ENCODE measurements at regions not wholly inside any gene's neighbourhood (a gene's known extent, or its start where the extent isn't known, plus 50 kb on each side); places are given as distances from the start of the nearest gene placed in this dataset.

DNA sequence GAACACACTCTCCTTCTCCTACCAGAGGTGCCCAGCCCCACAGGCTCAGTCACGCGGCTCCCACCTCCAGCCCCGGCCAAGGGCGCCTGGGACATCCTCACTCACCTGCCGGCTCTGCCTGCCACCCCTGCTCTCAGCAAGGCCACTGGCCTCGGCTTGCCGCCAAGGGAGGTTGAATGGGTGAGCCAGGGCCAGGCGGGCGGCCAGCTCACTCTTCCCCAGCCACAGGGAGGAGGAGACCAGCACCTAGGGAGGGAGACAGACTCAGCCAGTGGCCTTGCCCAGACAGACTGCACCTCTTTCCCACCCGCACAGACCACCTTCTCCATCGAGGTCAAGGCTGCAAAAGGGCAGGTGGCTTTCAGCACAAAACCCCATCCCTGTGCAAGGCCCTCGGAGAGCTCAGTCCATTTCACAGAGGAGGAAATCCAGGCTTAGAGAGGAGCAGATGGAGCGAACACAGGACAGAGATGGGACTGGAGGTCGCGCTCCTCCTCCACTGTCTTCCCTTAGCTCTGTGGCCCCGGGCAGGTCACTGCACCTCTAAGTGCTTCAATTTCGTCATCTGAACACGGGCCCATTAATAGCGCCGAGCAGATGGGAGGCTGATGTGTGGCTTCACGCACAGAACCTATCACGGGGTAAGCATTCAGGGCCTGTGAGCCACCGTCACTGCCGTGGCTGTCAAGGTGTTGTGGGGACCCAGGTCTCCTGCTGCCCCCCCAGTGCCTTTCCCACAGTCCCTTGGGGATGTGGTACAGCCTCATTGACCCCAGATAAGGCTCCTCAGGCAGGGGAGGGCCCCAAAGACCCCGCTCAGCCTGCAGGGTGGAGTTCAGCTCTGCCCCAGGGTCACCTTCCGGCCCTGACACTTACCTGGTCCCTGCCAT is 56.1 kb downstream of the RMI2 start:
- DNase-seq (ENCODE audit: low spot score) = no peak

DNA sequence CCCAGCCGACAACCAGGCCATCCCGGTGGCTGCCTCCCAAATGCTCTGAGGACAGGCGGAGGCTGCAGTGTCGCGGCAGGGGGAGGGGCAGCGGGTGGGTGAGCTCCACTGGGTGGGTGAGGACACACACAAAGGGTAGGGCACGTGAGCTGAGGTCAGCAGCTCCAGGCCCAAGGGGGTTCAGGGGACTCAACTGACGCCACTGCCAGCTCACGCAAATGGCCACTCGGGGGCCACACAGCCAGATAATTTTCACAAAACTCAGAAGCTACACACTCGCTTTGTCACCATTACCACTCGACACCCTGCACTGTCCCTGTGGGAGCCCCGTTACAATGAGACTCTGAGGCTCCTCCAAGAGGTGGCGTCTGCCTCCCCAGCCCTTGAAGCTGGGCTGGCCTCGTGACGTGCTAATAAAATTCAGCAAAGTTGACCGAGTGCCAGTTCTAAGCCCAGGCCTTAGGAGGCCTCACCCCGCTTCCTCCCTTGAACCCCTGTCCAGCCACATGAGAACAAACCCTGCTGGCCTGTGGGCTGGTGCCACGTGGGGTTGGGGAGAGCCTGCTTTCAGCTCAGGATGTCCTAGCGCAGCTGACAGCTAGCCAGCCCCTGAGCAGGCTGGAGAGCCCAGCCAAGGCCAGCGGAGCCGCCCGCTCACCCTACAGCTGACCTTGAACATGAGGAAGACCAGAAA is 56.9 kb downstream of the RMI2 start:
- no peak for DNase-seq (ENCODE audit: low spot score)

DNA sequence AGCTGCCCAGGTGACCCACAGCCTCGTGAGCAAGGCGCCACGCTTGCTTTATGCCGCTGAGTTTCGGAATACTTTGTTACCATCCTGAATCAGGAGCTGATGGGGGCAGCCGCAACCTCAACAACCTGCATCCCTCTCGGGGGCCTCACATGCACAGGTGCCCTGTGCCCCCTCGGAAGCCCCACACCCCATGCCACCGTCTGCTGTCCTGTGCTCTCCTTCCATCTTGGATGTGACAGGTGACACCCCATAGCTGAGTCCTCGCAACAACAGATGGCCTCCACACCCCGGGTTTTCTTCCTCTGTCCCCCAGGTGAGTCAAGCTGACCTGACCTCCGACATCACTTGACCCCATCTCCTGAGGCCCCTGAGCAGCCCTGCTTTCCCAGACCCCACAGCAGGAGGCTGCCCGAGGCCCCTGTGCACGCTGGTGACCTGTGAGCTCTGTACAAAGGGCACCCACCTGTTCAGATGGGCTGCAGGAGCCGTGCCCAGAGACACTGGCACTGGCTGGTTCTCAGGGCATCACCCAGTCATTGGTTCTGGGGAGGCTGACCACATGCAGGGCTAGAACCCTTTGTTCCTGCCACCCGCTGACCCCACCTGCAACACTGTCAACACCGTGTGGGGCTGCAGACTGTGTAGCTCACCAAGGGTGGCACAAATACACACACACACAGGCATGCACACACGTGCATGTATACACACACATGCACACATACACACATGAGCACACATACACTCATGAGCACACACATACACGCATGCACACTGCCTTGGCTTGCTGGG is 57.7 kb downstream of the RMI2 start:
- DNase-seq (ENCODE audit: low spot score) = no peak

DNA sequence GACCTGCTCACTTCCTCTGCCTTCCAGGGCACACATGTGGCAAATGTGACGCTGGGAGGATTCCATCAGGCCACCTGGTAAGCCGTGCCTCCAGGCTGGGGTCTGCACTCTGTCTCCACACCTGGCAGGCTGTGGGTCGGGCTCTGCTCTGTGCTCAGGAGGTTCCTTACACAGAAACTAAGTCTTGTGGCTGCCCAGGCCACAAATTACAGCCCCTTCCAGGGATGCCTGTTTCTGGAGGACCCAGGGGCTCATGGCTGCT is 58.2 kb downstream of the RMI2 start:
- no peak for DNase-seq (ENCODE audit: low spot score)

DNA sequence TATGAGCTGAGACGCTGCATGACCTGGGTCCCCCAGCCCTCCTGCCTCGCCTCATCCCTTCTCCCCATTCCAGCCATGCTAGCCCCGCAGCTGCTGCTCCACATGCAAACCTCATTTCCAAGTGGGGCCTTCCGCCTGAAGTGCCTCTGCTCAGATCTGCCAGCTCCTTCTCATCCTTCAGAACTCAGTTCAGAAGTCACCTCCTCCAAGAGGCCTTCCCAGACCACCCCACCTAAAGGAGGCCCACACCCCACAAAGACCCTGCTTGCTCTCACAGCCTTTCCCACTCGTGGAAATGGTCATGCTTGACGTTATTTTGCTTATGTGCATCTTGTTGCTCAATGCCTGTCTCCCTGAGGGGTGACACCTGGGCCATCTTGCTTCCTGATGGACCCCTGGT is 58.7 kb downstream of the RMI2 start:
- no peak for DNase-seq (ENCODE audit: low spot score)

DNA sequence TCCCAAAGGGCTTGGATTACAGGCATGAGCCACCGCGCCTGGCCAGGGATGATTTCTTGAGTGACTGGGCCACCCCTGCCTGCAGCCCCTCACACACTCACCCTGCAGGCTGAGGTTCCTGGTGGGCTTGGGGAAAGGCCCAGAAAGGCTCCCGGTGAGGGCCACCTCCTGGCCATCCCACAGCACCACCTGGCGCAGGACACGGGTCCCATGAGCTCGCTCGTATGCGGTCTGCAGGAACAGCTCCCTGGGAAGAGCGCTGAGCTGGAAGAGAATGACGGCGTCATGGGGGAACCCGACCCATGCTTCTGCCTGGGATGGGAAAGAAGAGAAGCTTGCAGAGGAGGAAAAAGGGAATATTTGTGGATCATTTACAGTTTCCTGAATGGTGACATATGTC is 59.3 kb downstream of the RMI2 start:
- DNase-seq (ENCODE audit: low spot score) = no peak

DNA sequence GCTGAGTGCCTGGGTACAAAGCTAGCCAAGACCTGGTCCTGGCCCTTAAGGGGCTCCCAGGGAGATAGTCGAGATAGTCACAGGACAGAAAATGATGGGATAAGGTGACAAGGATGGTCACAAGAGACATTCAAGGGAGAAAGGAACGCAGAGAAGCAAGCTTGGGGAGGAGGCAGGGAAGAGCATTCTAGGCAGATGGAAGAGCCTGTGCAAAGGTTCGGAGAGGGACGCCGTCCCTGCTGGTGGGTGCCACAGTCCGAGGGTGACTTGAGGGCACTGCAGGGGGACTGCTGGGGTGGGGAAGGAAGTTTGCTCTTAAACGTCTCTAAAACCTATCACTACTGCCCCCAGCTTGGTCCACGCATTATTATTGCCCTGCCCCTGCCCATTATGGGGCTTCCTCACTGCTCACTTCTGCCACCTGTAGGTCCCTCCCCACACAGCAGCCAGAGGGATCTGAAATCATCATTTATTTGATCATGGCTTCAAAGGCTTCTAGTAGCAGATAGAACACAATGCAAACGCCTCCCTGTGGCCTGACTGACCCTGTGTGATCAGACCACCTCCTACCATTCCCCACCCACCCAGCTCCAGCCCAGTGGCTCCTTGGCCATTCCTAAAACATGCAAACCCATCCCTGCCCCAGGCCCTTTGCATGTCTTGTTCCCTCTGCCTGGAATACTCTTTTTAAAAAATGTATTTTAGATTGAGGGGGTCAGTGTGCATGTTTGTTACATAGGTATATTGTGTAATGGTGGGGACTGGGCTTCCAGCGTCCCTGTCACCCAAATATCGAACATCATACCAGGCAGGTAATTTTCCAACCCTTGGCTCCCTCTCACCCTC is 60.3 kb downstream of the RMI2 start:
- DNase-seq (ENCODE audit: low spot score) = peak; percentile 20

DNA sequence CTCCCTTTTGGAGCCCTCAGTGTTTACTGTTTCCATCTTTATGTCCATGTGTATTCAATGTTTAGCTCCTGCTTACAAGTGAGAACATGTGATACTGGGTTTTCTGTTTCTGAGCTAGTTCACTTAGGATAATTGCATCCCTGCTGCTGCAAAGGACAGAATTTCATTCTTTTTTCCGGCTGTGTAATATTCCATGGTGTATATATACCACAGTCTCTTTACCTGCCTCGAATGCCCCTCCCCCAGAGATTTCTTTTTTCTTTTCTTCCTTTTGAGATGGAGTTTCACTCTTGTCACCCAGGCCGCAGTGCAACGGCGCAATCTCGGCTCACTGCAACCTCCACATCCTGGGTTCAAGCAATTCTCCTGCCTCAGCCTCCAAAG is 60.9 kb downstream of the RMI2 start:
- no peak for DNase-seq (ENCODE audit: low spot score)

DNA sequence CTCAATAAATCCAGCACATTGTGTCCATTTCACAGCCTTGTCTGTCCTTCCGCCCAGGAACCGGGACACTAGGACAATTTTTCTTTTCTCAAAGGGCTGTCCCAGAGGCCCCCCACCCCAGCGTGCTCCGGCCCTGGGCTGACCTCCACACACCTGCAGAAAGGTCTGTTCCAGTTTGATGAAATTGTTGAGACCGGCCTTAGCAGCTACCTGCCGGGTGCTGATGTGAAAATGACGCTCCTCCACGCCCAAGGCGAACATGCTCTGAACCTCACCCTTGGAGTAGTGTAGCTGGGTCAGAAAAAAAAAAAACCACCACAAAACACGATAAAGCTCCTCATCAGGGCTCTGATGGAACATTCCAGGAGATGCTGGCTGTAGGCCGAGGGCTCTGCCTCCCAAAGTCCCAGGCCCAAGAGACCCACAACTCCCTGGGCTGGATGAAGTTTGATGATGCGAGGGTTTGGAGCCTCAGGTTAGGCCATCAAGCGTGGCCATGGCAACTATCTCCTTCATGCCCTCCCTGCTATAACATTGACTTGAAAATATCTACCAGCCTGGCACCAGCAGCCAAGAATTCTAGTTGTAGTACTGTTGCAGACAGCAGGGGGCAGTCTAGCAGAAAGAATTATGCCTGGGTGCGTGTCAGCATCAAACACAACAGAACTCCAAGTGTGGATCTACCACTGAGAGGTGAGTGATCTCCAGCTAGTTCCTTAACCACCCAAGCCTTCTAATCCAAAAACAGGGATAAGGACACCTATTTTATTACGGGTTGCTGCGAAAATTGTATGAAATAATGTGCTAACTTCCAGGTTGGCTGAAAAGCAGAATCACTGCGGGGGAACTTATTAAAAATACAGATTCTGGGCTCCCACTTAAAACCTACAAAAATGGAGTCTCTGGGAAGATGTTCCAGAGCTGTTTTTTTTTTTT is 62.1 kb downstream of the RMI2 start:
- peak; percentile 56 for DNase-seq (ENCODE audit: low spot score)

DNA sequence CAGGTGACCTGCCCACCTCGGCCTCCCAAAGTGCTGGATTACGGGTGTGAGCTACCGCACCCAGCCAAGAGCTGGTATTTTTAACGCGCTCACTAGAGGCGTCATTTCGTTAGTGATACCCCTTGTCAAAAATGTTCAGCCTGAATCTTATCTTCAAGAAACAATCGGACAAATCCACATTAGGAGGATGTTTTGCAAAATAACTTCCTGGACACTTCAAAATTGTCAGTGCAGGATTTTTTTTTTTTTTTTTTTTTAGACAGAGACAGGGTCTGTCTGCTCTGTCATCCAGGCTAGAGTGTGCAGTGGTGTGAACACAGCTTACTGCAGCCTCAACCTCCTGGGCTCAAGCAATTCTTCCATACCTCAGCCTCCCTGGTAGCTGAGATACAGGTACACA is 63.0 kb downstream of the RMI2 start:
- no peak for DNase-seq (ENCODE audit: low spot score)

DNA sequence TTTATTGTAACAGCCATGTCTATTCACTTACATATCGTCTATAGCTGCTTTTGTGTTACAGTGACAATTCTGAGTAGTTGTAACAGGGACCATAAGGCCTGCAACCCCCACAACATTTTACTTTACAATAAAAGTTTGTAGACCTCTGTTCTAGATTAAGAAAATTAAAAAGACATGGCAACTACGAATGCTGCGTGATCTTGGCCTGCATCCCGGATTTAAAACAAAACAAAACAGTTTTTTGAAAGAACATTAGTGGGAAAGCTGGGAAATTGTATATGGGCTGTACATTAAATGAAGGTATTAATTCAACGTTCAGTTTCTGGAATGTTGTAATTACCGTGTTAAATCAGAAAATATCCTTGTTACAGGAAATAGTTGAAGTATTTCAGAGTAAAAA is 64.1 kb downstream of the RMI2 start:
- DNase-seq (ENCODE audit: low spot score) = no peak

DNA sequence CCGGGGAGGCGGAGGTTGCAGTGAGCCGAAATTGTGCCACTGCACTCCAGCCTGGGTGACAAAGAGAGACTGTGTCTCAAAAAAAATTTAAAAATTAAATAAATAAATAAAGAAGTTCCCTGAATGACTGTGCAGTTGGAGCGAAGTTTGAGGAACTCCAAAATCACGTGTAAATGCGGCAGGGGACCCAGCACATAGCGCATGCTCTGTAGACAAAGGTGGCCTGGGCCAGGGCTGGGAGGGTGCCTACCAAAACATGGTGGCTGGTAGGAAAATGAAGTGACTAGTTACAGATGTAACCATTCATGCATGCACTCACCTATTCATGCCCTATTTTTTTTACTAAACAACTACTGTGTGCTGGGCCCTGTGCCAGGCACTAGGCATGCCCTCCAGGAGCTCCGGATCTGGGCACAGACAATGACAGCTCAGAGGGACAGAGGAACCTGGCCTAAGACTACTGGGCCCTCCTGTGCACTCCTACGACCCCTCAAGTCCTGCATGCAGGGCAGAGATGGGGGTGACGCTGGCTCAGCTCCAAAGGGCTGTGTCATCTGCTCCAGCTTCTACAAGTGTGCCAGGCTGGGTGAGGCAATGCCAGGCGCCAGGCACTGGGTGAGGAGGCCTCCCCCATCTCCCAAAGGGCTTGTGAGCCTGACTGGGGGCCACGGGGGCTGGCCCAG is 65.3 kb downstream of the RMI2 start:
- no peak for DNase-seq (ENCODE audit: low spot score)

DNA sequence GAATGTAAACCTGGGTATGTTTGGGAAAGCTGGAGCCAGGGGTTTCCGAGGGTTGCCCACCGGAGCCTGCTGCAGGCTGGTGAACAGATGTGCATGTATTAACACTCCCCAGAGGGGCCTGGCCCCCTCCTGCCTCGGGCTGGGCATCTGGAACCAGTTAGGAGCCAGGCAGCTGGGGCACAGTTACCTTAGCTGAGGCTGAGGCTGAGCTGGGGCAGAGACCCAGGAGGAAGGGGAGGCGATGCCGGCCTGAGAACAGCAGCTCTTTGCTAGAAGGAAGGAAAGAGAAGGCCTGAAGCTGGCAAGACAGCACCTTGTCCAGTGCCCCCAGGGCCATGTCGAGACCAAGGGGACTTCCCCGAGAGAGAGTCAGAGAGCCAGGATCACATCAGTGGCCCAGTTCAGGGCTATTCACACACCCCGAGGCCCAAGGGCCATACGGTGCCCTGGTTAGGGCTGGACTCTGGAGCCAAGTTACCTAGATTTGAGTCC is 65.8 kb downstream of the RMI2 start:
- DNase-seq (ENCODE audit: low spot score) = no peak

DNA sequence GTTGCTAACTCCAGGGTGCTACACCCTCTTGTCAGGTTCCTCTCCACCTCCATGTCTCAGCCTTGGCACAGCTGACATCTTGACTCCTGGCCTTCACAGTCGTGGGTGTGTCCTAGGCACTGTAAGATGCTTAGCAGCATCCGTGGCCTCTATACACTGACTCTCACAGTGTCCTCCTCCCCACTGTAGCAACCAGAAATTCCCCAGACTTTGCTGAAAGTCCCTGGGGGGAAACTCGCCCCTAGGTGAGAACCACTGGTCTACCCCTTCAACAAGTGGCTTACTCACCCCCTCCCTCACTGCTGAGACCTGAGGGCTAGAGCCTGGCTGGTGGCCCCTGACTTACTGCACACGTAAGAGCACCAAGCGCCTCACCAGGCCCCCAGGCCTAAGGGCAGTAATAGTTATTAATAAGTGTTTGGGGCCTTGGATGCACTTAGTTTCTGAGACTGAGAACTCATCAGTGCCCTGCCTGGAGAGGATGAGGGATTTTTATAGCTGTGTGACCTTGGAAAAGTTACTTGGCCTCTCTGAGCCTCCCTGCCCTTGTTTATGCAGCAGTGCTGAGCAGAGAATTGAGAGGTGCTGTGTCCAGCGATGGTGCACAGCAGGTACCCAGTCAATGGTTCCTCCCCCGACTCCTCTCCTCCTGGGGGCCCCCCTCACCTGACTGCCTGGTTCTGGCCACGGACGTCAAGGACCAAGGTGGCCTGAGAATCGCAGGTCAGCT is 67.1 kb downstream of the RMI2 start:
- no peak for DNase-seq (ENCODE audit: low spot score)

DNA sequence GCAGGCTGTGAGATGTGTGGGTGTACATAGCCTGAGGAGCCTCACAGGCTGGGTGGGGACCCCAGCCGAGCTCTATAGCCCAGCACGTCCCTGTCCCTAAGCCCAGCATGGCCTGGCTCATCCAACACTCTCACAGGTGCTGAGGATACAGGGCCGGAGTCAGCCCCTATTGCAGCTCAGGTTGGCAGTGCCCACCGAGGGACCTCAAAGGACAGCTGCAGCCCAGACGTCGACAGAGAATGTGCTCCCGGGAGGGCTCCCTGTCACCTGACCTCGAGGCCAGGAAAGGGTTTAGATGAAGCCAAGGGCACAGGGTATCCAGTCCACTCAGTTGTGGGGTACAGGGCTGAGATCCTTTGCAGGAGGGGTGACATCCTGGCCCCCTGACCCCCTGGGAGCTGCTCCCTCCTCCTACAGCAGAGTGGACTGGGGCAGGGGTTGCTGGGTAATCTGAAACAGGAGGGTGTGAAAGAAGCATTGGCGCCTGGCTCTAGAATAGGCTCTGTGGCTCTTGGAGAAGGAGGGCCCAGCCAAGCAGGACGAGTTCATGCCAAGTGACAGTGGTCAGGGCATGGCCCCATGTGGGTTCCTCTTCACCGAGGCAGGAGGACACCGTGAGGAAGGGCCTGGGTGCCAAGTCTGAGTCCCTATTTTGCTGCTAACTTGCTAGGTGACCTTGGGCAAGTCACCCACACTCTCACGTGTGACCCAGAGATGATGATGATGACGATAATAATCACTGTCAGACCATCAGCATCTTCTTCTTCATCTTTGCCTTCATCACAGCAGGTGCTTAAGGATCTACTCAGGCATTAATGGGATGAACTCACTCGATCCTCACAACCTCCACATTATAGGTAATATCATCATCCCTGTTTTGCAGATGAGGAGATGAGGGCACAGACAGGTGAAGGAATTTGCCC is 68.0 kb downstream of the RMI2 start:
- no peak for DNase-seq (ENCODE audit: low spot score)

DNA sequence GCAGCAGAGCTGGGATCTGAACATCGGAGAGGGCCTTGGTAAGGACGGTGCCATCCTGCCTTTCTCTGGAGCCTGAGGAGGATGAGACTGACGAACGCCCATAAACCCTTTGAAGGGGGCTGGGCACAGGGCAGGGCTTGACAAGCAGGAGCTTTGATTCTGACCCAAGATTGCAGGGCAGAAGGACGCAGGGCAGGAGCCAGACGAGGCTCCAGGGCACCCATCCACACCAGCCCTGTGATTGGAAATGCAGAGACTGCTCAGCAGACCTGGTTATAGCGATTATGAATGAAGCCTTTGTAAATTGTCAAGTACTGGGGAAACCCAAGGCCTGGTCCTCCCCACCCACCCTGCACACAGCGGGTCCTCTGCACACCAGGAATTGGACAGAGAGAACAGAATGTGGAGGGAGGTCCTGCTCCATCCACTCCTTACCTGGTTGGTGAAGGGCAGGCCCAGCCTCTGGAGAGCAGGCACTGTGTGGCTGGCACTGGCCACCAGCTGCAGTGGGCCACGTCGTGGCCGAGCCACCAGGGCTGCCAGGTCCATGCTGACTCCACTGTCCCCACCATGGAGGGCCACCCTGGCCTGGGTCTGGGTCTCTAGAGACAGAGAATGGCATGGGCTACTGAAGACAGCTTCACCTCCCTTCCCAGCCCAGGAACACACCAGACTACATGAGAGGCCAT is 68.8 kb downstream of the RMI2 start:
- DNase-seq (ENCODE audit: low spot score) = no peak

DNA sequence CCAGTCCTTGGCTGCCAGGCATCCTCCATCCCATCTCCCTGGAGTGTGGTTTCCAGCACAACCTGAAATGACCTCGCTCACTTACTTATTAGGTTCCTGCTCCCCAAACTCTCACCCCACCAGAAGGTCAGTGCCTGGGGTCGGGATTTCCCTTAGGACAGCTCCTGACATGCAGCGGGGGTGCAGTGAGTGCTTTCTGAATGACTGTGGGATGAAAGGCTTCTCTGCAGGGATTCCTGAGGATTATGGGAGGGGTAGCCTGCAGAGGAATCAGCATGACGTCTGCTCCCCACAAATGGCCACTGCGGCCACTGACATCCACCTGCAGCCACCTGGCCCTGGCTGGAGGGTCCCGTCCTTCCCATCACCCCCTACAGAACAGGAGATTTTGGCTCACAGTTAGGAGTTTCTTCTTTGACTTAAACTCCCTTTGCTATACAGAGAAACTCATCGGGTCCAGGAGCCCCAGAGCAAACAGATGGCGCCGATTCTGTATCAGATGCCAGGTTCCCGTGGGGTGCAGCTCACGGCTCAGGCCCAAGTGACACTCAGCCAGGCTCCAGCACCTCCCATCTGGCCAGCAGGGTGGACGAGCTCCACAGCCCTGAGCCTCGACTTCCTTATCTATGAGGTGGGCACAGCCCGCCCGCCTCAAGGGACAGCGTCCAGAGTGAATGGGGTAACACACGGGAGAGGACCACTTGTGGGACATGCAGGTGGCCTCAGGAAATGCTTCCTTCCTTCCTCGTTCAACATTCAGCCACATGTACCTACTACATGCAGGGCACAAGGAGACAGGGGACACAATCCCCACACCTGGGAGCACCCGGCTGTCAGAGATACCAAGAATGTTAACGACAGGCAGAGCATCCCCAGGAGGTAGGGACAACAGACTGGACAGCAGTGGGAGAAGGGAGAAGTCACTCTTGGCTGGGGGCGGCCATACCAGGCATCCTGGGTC is 69.8 kb downstream of the RMI2 start:
- no peak for DNase-seq (ENCODE audit: low spot score)

Measured in hematopoietic multipotent progenitor cell treated with erythropoietin and hydrocortisone succinate and interleukin-3 and kit ligand, for 15 days (in vitro differentiated cells).